ENCODE measurements at regions not wholly inside any gene's neighbourhood (a gene's known extent, or its start where the extent isn't known, plus 50 kb on each side); places are given as distances from the start of the nearest gene placed in this dataset.

DNA sequence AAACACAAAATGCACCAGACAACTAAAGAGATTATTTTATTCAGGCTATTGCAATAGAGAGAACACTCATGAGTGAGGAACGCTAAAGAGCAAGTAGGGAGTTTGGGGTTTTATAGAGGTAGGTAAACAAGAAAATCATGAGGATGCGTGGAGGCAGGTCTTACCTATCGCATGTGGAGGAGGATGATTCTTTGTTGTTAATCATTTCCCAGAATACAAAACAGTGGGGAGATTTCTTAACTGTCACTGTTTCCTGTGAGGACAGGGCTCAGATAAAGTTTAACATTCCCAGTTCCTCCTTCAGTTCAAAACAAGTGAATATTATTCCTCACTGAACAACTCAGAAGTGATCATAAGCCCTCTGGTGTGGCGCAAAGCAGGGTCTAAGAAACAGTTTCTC, 156.1 kb upstream of the MGAT5 start:
- TF ChIP-seq CTCF (conservative IDR thresholded peaks at IDR 0.05; ENCODE audit: low read depth in 2 of 2) (no peak), REST (IDR thresholded peaks at IDR 0.05; ENCODE audit: unreplicated experiment) (no peak), POLR2AphosphoS5 (IDR thresholded peaks at IDR 0.05; ENCODE audit: low read depth) (no peak), EZH2 (IDR thresholded peaks at IDR 0.05; ENCODE audit: low read depth, unreplicated experiment) (no peak), CREB1 (CRISPR knock-in tag; IDR thresholded peaks at IDR 0.05; ENCODE audit: low read depth) (no peak), JUNB (IDR thresholded peaks at IDR 0.05; ENCODE audit: unreplicated experiment) (no peak)
- TF ChIP-seq, protein P1, sequence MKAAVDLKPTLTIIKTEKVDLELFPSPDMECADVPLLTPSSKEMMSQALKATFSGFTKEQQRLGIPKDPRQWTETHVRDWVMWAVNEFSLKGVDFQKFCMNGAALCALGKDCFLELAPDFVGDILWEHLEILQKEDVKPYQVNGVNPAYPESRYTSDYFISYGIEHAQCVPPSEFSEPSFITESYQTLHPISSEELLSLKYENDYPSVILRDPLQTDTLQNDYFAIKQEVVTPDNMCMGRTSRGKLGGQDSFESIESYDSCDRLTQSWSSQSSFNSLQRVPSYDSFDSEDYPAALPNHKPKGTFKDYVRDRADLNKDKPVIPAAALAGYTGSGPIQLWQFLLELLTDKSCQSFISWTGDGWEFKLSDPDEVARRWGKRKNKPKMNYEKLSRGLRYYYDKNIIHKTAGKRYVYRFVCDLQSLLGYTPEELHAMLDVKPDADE (IDR thresholded peaks at IDR 0.05): no peak

All from GM23338 (cell line).